Motor neuron (in vitro differentiated cells): ENCODE measurements at regions not wholly inside any gene's neighbourhood (a gene's known extent, or its start where the extent isn't known, plus 50 kb on each side); places are given as distances from the start of the nearest gene placed in this dataset.

Experiments used
- ATAC-seq, 8 experiments: fragments of 200-7000 bp; cut with Tn5 transposase; replicated peaks in 6 of 8; 2 replicates each; pipeline ENCODE4 v1.8.0; 2021; ENCODE audit warnings: mild to moderate bottlenecking in 8 of 8, moderate library complexity in 8 of 8
- H3K27ac ChIP-seq, 2 donors: fragments of 250-450 bp; sonication (Bioruptor Pico); 2 replicates each; pipeline ENCODE4 v1.9.0; 2021; ENCODE audit warnings: antibody characterized with exemption in 2 of 2, mild to moderate bottlenecking in 2 of 2, moderate library complexity in 1 of 2
- H3K4me1 ChIP-seq, 2 donors: fragments of 250-450 bp; sonication (Bioruptor Pico); replicated peaks in 1 of 2; 2 replicates each; pipeline ENCODE4 v1.6.1; 2021; ENCODE audit warnings: antibody characterized with exemption in 2 of 2, mild to moderate bottlenecking in 2 of 2, moderate library complexity in 1 of 2
- H3K4me3 ChIP-seq, 5 donors: fragments of 250-450 bp; sonication (Bioruptor Pico); 2 replicates each; pipeline ENCODE4 v1.9.0; 2021; ENCODE audit warnings: antibody characterized with exemption in 5 of 5, mild to moderate bottlenecking in 5 of 5, moderate library complexity in 4 of 5
- WGBS, 10 experiments: fragments of 450-650 bp; shearing (Covaris generic); methylation state at CpG; one replicate each; pipeline ENCODE4 v1.0.0; 2022; 5-methylcytosine and 5-hydroxymethylcytosine counted together
- in situ Hi-C, 9 experiments: fragments of 400-800 bp; cut with MboI; loops; one replicate each; pipeline ENCODE4 v1.15.0; 2021; ENCODE audit warnings: low sequenced_read_pairs in 9 of 9, low pct_unique_long_range_greater_than_20kb in 2 of 9; ENCODE audit not compliant: unreplicated experiment in 9 of 9

GRCh38 chr10:29895456-29895855, 163.9 kb downstream of the JCAD start:
- Histone ChIP-seq H3K27ac (no peak overlapping the region), H3K4me3 (no peak overlapping the region), H3K4me1 (no peaks in the 10 kb centered on the region)
- 0 to 65% (median 47%) methylated on average over 1 to 6 of the region's 6 CpGs; no CpG with 5 or more reads in 1 of the 10 experiments for WGBS, 10 experiments
- in situ Hi-C loops: no loop called here
- peak; percentile 36 to 77 (median 67) for ATAC-seq

- in situ Hi-C loops: no loop called here
- WGBS, 10 experiments: 13 to 100% (median 78%) methylated on average over 1 of the region's 1 CpG; no CpG with 5 or more reads in 1 of the 10 experiments
- Histone ChIP-seq H3K27ac (no peak overlapping the region), H3K4me1 (no peaks in the 10 kb centered on the region), H3K4me3 (no peak overlapping the region)
- no peak for ATAC-seq
These were observed 171.1 kb downstream of the JCAD start for GRCh38 chr10:29888321-29888720.

GRCh38 chr10:29886299-29886698, 173.1 kb downstream of the JCAD start:
- no peak for ATAC-seq
- H3K4me1 ChIP-seq: peaks cover 0 to 10% of the 10 kb centered on the region in 2 donors
- 45 to 100% (median 67%) methylated on average over 1 to 3 of the region's 3 CpGs; no CpG with 5 or more reads in 6 of the 10 experiments for WGBS, 10 experiments
- H3K4me3 ChIP-seq: no peak overlapping the region
- in situ Hi-C loops: no loop called here
- no peak overlapping the region for H3K27ac ChIP-seq

GRCh38 chr10:29883231-29883630, 176.2 kb downstream of the JCAD start:
- Histone ChIP-seq H3K4me1 (peaks cover 0 to 12% of the 10 kb centered on the region in 2 donors), H3K27ac (no peak overlapping the region), H3K4me3 (no peak overlapping the region)
- WGBS, 10 experiments: 50 to 100% (median 78%) methylated on average over 1 to 3 of the region's 3 CpGs; no CpG with 5 or more reads in 4 of the 10 experiments
- no peak for ATAC-seq
- in situ Hi-C loops: no loop called here

GRCh38 chr10:29882766-29883165, 176.6 kb downstream of the JCAD start:
- H3K27ac ChIP-seq: no peak overlapping the region
- ATAC-seq: no peak
- H3K4me1 ChIP-seq: peaks cover 0 to 12% of the 10 kb centered on the region in 2 donors
- in situ Hi-C loops: no loop called here
- H3K4me3 ChIP-seq: no peak overlapping the region
- WGBS, 10 experiments: 60 to 95% (median 83%) methylated on average over 1 to 7 of the region's 7 CpGs; no CpG with 5 or more reads in 3 of the 10 experiments

GRCh38 chr10:29881811-29882210, 177.6 kb downstream of the JCAD start:
- peaks cover 0 to 12% of the 10 kb centered on the region in 2 donors for H3K4me1 ChIP-seq
- H3K27ac ChIP-seq: no peak overlapping the region
- H3K4me3 ChIP-seq: no peak overlapping the region
- peak in 1 of 8 experiments; percentile 14 for ATAC-seq
- in situ Hi-C loops: no loop called here
- 7 to 100% (median 80%) methylated on average over 1 to 5 of the region's 5 CpGs; no CpG with 5 or more reads in 1 of the 10 experiments for WGBS, 10 experiments

GRCh38 chr10:29881336-29881771, 178.0 kb downstream of the JCAD start:
- peak in 7 of 8 experiments; percentile 33 to 92 (median 85) for ATAC-seq
- in situ Hi-C loops: no loop called here
- Histone ChIP-seq H3K4me1 (peaks cover 0 to 12% of the 10 kb centered on the region in 2 donors), H3K4me3 (no peak overlapping the region), H3K27ac (no peak overlapping the region)
- 0 to 86% (median 46%) methylated on average over 1 to 5 of the region's 9 CpGs; no CpG with 5 or more reads in 3 of the 10 experiments for WGBS, 10 experiments

- in situ Hi-C loops: no loop called here
- 0 to 93% (median 60%) methylated on average over 1 to 5 of the region's 5 CpGs; no CpG with 5 or more reads in 4 of the 10 experiments for WGBS, 10 experiments
These were observed 178.5 kb downstream of the JCAD start for GRCh38 chr10:29880856-29881255.

GRCh38 chr10:29879862-29880261, 179.5 kb downstream of the JCAD start:
- ATAC-seq: no peak
- Histone ChIP-seq H3K4me1 (peaks cover 1 to 18% of the 10 kb centered on the region in 2 donors), H3K4me3 (no peak overlapping the region), H3K27ac (no peak overlapping the region)
- in situ Hi-C loops: no loop called here
- WGBS, 10 experiments: 0 to 100% (median 67%) methylated on average over 1 to 4 of the region's 4 CpGs; no CpG with 5 or more reads in 1 of the 10 experiments

More at GRCh38 chr10:29880856-29881255, 178.5 kb downstream of the JCAD start:
- Histone ChIP-seq H3K27ac (no peak overlapping the region), H3K4me3 (no peak overlapping the region), H3K4me1 (peaks cover 0 to 12% of the 10 kb centered on the region in 2 donors)
- no peak for ATAC-seq

GRCh38 chr10:29878492-29878891, 180.9 kb downstream of the JCAD start:
- Histone ChIP-seq H3K27ac (no peak overlapping the region), H3K4me3 (no peak overlapping the region), H3K4me1 (peaks cover 4 to 20% of the 10 kb centered on the region in 2 donors)
- in situ Hi-C loops: no loop called here
- no peak for ATAC-seq
- 51 to 100% (median 92%) methylated on average over 2 to 6 of the region's 10 CpGs; no CpG with 5 or more reads in 2 of the 10 experiments for WGBS, 10 experiments

GRCh38 chr10:29877793-29878491, 181.4 kb downstream of the JCAD start:
- Histone ChIP-seq H3K27ac (no peak overlapping the region), H3K4me1 (peaks cover 4 to 20% of the 10 kb centered on the region in 2 donors), H3K4me3 (no peak overlapping the region)
- WGBS, 10 experiments: 76 to 96% (median 88%) methylated on average over 2 to 11 of the region's 12 CpGs; no CpG with 5 or more reads in 3 of the 10 experiments
- ATAC-seq: no peak
- in situ Hi-C loops: no loop called here

GRCh38 chr10:29876008-29876555, 183.3 kb downstream of the JCAD start:
- no peak for ATAC-seq
- WGBS, 10 experiments: 57 to 100% (median 85%) methylated on average over 3 to 9 of the region's 10 CpGs; no CpG with 5 or more reads in 2 of the 10 experiments
- H3K4me3 ChIP-seq: no peak overlapping the region
- H3K4me1 ChIP-seq: peaks cover 4 to 8% of the 10 kb centered on the region in 2 donors
- H3K27ac ChIP-seq: no peak overlapping the region
- in situ Hi-C loops: no loop called here

GRCh38 chr10:29874606-29875269, 184.6 kb downstream of the JCAD start:
- ATAC-seq: no peak
- Histone ChIP-seq H3K4me3 (no peak overlapping the region), H3K4me1 (peaks cover 4 to 8% of the 10 kb centered on the region in 2 donors), H3K27ac (no peak overlapping the region)
- in situ Hi-C loops: loop anchor here in 1 of 9 experiments (25.0 kb wide), 1 partner anchor 237 kb away; the partner anchor contains the start of gene SVIL
- 29 to 92% (median 72%) methylated on average over 5 to 8 of the region's 8 CpGs for WGBS, 10 experiments
